ENCODE measurements at regions not wholly inside any gene's neighbourhood (a gene's known extent, or its start where the extent isn't known, plus 50 kb on each side); places are given as distances from the start of the nearest gene placed in this dataset.

GRCh38 chr13:47837104-47837880 lies 163.8 kb downstream of the SUCLA2 start:
- DNase-seq (no peak), ATAC-seq (no peak)
- Histone ChIP-seq H3K4me1 (ENCODE audit: low read depth) (no peaks in the 10 kb centered on the region), H3K9me3 (no peaks in the 10 kb centered on the region), H3K36me3 (ENCODE audit: low read depth) (no peaks in the 10 kb centered on the region), H3K4me3 (no peak overlapping the region)
- TF ChIP-seq CTCF (IDR thresholded peaks at IDR 0.05): no peak
- intact Hi-C loops (cut with DNase I, micrococcal nuclease): no loop called here

GRCh38 chr13:47835470-47836228 lies 165.4 kb downstream of the SUCLA2 start:
- no peaks in the 10 kb centered on the region for H3K36me3 ChIP-seq (ENCODE audit: low read depth)
- no peak for DNase-seq
- no peak for TF ChIP-seq CTCF (IDR thresholded peaks at IDR 0.05)
- no peaks in the 10 kb centered on the region for H3K4me1 ChIP-seq (ENCODE audit: low read depth)
- no peak overlapping the region for H3K4me3 ChIP-seq
- H3K9me3 ChIP-seq: no peaks in the 10 kb centered on the region
- ATAC-seq: no peak
- intact Hi-C loops (cut with DNase I, micrococcal nuclease): no loop called here

- no peaks in the 10 kb centered on the region for H3K36me3 ChIP-seq (ENCODE audit: low read depth)
- DNase-seq (no peak), ATAC-seq (no peak)
- H3K4me3 ChIP-seq: no peak overlapping the region
- intact Hi-C loops (cut with DNase I, micrococcal nuclease): no loop called here
- no peak for TF ChIP-seq CTCF (IDR thresholded peaks at IDR 0.05)
- no peaks in the 10 kb centered on the region for H3K9me3 ChIP-seq
- no peaks in the 10 kb centered on the region for H3K4me1 ChIP-seq (ENCODE audit: low read depth)
Measured at GRCh38 chr13:47832458-47832972, 168.6 kb downstream of the SUCLA2 start.

- Histone ChIP-seq H3K4me1 (ENCODE audit: low read depth) (no peaks in the 10 kb centered on the region), H3K36me3 (ENCODE audit: low read depth) (no peaks in the 10 kb centered on the region), H3K4me3 (no peak overlapping the region), H3K9me3 (no peaks in the 10 kb centered on the region)
- DNase-seq: no peak
- intact Hi-C loops (cut with DNase I, micrococcal nuclease): no loop called here
- no peak for TF ChIP-seq CTCF (IDR thresholded peaks at IDR 0.05)
- ATAC-seq: no peak
Measured at GRCh38 chr13:47831265-47831664, 169.8 kb downstream of the SUCLA2 start.

- Histone ChIP-seq H3K36me3 (ENCODE audit: low read depth) (no peaks in the 10 kb centered on the region), H3K9me3 (no peaks in the 10 kb centered on the region), H3K4me3 (no peak overlapping the region), H3K4me1 (ENCODE audit: low read depth) (no peaks in the 10 kb centered on the region)
- ATAC-seq (no peak), DNase-seq (no peak)
- TF ChIP-seq CTCF (IDR thresholded peaks at IDR 0.05): no peak
- intact Hi-C loops (cut with DNase I, micrococcal nuclease): no loop called here
Measured at GRCh38 chr13:47829690-47830089, 171.4 kb downstream of the SUCLA2 start.
